ENCODE measurements at regions not wholly inside any gene's neighbourhood (a gene's known extent, or its start where the extent isn't known, plus 50 kb on each side); places are given as distances from the start of the nearest gene placed in this dataset.
A peak's percentile ranks its signal among the peaks of the same experiment; 100 is the strongest.

DNA sequence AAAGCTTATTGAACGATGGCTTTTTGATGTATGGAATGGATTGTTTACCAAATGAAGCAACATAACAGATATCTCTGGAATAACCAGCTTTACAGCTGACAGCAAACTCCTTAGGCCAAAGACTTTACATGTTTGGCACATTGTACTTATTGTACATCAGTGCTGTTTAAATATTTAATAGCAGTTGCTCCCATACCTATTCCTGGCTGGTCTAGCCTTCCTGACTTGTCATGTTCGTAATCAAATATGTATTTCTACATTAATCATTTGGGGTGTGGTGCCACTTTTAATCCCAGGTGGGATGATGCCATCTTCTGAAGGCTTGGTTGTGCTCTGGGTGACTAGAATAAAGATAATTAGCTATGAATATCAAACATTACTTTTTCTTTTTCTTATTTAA, 67.4 kb upstream of the FRY start:
- FAIRE-seq: no peak

DNA sequence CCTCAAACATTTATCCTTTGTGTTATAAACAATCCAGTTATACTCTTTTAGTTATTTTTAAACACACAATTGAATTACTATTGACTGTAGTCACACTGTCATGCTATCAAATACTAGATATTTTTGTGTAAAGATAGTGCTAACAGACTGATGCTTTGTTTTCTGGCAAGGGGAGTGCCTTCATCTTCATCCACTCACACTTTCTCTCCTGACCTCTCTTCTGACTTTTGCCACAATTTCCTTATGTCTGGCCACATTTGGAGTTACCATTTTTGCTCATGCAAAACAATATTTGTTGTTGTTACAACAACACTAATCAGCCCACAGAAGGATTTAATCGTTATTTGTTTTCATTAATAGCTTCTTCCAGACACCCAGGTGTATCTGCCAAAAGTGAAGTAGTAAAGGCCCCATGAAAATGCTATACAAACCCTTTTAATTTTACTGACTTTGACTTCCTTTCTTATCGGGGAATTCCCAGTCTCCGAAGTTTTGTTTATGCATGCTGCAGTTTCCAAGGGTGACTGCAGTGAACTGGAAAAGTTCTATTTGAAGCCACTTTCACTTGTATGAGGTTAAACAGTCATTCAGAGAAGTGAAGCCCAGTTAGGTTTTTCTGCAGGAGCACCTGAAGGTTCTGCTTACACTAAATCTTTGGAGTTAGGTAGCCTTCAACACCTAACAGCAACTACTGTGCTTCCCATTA, 66.1 kb upstream of the FRY start:
- TF ChIP-seq SPI1 (IDR thresholded peaks at IDR 0.05; ENCODE audit: low read depth, low read length) (peak; percentile 77), PAX5 (IDR thresholded peaks at IDR 0.05; ENCODE audit: insufficient read depth, low read length, severe bottlenecking) (peak; percentile 68), POLR2AphosphoS5 (IDR thresholded peaks at IDR 0.05; ENCODE audit: low read depth, low read length) (no peak), POU2F2 (IDR thresholded peaks at IDR 0.05; ENCODE audit: low read depth, low read length) (peak; percentile 97)
- FAIRE-seq (peak; percentile 84), DNase-seq (ENCODE audit: insufficient read length, low spot score) (no peak)

More for the DNA sequence above, 67.4 kb upstream of the FRY start:
- no peak for DNase-seq (ENCODE audit: insufficient read length, low spot score)
- TF ChIP-seq PAX5 (IDR thresholded peaks at IDR 0.05; ENCODE audit: insufficient read depth, low read length, severe bottlenecking) (no peak), SPI1 (IDR thresholded peaks at IDR 0.05; ENCODE audit: low read depth, low read length) (no peak), TAF1 (IDR thresholded peaks at IDR 0.05; ENCODE audit: low read depth, low read length) (no peak), POLR2AphosphoS5 (IDR thresholded peaks at IDR 0.05; ENCODE audit: low read depth, low read length) (no peak), POLR2A (IDR thresholded peaks at IDR 0.05; ENCODE audit: low read depth, low read length) (no peak), POU2F2 (IDR thresholded peaks at IDR 0.05; ENCODE audit: low read depth, low read length) (no peak)

DNA sequence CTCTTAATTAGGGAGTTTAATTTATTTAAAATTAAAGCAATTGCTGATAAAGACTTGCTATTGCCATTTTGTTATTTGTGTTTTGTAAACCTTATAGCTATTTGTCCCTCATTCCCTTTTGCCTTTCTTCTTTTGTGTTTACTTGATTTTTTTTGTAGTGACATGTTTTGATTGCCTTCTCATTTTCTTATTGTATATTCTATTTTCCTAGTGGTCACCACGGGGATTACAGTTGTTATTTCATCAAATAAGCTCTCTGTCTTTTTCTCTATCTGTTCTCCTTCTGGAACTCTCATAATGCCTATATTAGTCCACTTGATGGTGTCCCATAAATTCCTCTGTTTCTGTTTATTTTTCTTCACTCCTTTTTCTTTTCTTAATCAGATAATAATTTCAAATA, 64.4 kb upstream of the FRY start:
- FAIRE-seq (no peak), DNase-seq (ENCODE audit: insufficient read length, low spot score) (no peak)

DNA sequence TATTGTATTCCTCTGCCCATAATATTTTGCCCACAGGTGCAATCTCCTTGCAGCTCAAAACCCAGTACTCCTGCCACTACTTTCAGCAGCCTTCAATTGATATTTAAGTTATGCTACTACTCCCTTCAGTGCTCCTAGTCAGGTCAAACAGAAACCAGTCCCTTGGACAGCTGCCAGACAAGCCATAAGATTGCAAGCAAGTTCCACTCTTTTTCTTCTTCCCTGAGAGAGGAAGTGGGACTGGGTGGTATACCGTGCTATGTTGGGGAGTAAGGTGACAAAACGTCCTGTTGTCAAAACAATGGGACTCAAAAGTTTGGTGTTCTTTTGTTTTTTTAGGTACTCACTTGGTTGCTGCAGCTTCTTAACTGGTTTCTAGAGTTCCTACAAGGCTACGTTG, 63.1 kb upstream of the FRY start:
- peak; percentile 89 for TF ChIP-seq SPI1 (IDR thresholded peaks at IDR 0.05; ENCODE audit: low read depth, low read length)
- TF ChIP-seq PAX5 (IDR thresholded peaks at IDR 0.05; ENCODE audit: insufficient read depth, low read length, severe bottlenecking): no peak
- DNase-seq (ENCODE audit: insufficient read length, low spot score) (no peak), FAIRE-seq (peak; percentile 88)

More for the DNA sequence above, 64.4 kb upstream of the FRY start:
- TF ChIP-seq SPI1 (IDR thresholded peaks at IDR 0.05; ENCODE audit: low read depth, low read length) (no peak), TAF1 (IDR thresholded peaks at IDR 0.05; ENCODE audit: low read depth, low read length) (no peak), POLR2AphosphoS5 (IDR thresholded peaks at IDR 0.05; ENCODE audit: low read depth, low read length) (no peak), POU2F2 (IDR thresholded peaks at IDR 0.05; ENCODE audit: low read depth, low read length) (no peak), PAX5 (IDR thresholded peaks at IDR 0.05; ENCODE audit: insufficient read depth, low read length, severe bottlenecking) (no peak), POLR2A (IDR thresholded peaks at IDR 0.05; ENCODE audit: low read depth, low read length) (no peak)

DNA sequence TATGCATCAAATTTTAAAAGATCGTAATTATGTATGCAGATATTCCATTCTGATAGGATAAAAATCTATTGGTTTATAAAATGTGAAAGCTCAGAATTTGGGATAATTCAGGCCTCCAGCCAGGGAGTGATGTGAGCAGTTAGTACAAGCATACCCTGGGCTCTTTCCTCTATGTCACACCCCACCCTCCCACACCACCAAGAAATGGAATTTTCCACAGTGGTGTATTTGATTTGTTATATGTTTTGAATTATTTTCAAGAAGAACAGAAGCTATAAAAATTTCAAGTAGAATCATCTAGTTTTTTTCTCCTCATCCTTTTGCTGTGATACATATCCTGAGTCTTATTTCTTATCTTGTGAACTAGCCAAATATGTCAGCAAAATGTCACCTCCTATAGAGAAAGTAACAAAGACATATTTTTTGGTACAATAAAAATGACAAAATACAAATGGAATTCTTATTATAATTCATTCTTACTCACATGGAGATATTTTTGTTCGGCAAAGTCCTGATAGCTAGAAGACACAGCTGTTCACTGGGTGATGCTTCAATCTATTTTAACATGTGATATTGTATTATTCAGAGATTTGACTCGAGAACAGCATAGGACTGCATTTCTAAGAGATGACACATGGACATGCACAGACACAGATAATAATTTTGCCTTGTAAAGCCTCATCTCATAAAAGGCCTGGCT, 61.2 kb upstream of the FRY start:
- FAIRE-seq (no peak), DNase-seq (ENCODE audit: insufficient read length, low spot score) (no peak)
- TF ChIP-seq POLR2A (IDR thresholded peaks at IDR 0.05; ENCODE audit: low read depth, low read length) (no peak), PAX5 (IDR thresholded peaks at IDR 0.05; ENCODE audit: insufficient read depth, low read length, severe bottlenecking) (no peak), TAF1 (IDR thresholded peaks at IDR 0.05; ENCODE audit: low read depth, low read length) (no peak), POLR2AphosphoS5 (IDR thresholded peaks at IDR 0.05; ENCODE audit: low read depth, low read length) (no peak), POU2F2 (IDR thresholded peaks at IDR 0.05; ENCODE audit: low read depth, low read length) (no peak)

DNA sequence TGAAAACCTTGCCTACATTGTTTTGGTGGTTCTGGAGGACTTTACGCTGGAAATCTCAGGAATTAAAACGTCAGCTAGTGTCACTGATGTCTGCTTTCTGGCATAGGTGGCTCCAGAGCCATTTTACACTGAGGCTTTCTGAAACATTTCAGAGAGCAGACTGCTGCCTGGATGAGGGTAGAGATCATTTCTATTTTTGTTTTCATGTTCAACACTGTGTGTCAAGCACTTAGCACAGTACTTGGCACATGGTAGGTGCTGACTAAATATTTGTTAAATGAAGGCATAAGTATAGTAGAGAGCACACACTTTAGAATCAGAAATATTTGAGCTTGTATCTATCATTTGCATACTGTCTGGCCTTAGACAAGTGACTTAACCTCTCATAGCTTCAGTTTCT, 59.1 kb upstream of the FRY start:
- FAIRE-seq (no peak), DNase-seq (ENCODE audit: insufficient read length, low spot score) (no peak)
- TF ChIP-seq PAX5 (IDR thresholded peaks at IDR 0.05; ENCODE audit: insufficient read depth, low read length, severe bottlenecking) (no peak), POLR2A (IDR thresholded peaks at IDR 0.05; ENCODE audit: low read depth, low read length) (no peak), POLR2AphosphoS5 (IDR thresholded peaks at IDR 0.05; ENCODE audit: low read depth, low read length) (no peak), POU2F2 (IDR thresholded peaks at IDR 0.05; ENCODE audit: low read depth, low read length) (no peak), TAF1 (IDR thresholded peaks at IDR 0.05; ENCODE audit: low read depth, low read length) (no peak), SPI1 (IDR thresholded peaks at IDR 0.05; ENCODE audit: low read depth, low read length) (no peak)

DNA sequence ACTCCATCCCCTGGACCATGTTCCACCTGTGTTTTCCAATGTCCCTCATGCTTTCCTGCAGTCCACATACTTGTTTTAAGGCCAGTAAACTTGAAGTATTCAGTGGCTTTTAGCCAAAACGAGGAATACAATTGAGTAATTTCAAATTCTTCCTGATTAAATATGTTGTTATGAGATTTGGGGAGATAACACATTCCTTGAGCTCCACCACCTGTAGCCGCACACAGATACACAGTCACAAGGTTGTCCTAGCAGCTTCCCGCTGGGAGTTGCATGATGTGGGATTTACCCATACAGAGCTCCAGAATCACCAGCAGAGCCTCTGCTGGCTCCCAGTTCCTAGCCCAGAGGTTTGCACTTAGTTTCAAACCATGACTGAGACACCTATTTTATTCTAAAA, 53.6 kb upstream of the FRY start:
- FAIRE-seq: no peak
- no peak for DNase-seq (ENCODE audit: insufficient read length, low spot score)
- TF ChIP-seq PAX5 (IDR thresholded peaks at IDR 0.05; ENCODE audit: insufficient read depth, low read length, severe bottlenecking) (no peak), SPI1 (IDR thresholded peaks at IDR 0.05; ENCODE audit: low read depth, low read length) (no peak), TAF1 (IDR thresholded peaks at IDR 0.05; ENCODE audit: low read depth, low read length) (no peak), POLR2A (IDR thresholded peaks at IDR 0.05; ENCODE audit: low read depth, low read length) (no peak), POU2F2 (IDR thresholded peaks at IDR 0.05; ENCODE audit: low read depth, low read length) (no peak), POLR2AphosphoS5 (IDR thresholded peaks at IDR 0.05; ENCODE audit: low read depth, low read length) (no peak)

DNA sequence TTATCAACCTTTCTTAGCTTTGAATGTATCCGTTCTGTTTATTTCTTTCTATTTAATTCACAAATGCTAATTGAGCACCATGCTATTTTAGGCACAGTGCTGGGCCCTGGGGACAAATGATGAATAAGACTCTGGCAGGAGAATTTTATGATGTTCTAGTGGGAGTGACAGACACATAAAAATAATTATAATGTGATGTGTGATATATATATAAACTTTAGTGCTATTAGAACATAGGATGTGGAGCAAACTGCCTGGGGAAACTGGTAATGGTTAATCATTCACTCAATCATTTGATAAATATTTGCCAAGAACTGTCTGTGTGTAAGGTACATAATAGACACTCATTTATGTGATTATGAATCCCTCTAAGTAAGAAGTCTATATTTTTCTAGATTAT, 50.7 kb upstream of the FRY start:
- FAIRE-seq (no peak), DNase-seq (ENCODE audit: insufficient read length, low spot score) (no peak)
- TF ChIP-seq SPI1 (IDR thresholded peaks at IDR 0.05; ENCODE audit: low read depth, low read length) (no peak), TAF1 (IDR thresholded peaks at IDR 0.05; ENCODE audit: low read depth, low read length) (no peak), POLR2A (IDR thresholded peaks at IDR 0.05; ENCODE audit: low read depth, low read length) (no peak), PAX5 (IDR thresholded peaks at IDR 0.05; ENCODE audit: insufficient read depth, low read length, severe bottlenecking) (no peak), POLR2AphosphoS5 (IDR thresholded peaks at IDR 0.05; ENCODE audit: low read depth, low read length) (no peak), POU2F2 (IDR thresholded peaks at IDR 0.05; ENCODE audit: low read depth, low read length) (no peak)
